Islet precursor cell (in vitro differentiated cells): ENCODE measurements at regions not wholly inside any gene's neighbourhood (a gene's known extent, or its start where the extent isn't known, plus 50 kb on each side); places are given as distances from the start of the nearest gene placed in this dataset.

Source experiments
- DNase-seq: peaks from one replicate; pipeline ENCODE4 v3.0.0-alpha.2; 2018

DNA sequence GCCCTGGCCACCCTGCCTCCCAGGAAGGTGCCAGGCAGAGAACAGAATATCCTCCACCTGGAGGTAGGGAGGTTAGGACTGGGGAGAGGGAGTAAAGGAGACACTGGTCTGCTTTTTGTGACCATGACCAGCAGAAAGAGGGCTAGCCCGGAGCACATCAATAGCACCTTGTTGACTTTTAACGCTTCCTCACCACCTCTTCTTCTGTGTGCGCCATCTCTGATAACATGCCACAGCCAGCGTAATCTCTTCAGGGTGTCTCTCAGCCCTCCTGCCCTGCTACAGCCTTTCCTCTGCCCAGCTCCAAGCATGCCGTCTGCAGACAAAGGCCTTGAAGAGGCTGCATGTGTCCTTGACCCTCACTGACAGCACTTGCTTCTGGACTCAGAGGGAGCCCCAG is 50.9 kb upstream of the GJA5 start:
- DNase-seq: no peak

DNA sequence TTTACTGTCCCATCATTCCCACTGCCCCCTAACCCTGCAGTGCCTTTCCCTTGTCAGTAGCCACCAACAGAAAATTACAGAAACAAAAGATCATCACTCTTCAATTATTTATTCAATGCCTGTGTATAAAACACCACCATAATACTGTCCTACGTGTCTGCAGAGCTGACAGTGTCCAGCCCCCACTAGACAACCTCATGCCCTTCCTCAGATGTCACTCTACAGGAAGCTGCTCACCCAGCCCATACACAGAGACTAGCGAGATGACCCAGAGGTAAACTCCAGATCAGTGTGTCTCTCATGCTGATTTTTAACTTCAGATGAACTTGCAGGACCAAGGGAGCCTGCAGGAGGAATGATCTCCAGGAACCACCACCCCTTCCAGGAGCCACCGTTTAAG is 51.3 kb upstream of the GJA5 start:
- DNase-seq: no peak

GRCh38 chr1:147812799-147813198 is 52.4 kb upstream of the GJA5 start:
- peak; percentile 16 for DNase-seq

DNA sequence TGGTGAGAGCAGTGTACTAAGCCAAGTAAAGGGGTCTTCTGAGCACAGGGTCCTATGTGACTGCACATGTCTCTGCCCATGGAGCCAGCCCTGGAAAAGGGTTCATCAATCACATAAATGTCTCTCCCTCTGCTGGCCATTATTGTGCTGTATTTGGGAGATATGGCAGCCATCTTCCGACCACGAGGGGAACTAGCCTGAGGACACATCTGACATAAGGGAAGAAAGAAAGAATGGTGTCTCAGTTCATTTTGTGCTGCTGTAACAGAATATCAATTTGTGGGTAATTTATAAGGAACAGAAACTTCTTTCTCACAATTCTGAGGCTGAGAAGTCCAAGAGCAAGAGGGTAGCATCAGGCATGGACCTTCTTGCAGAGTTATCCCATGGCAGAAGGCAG is 55.1 kb upstream of the GJA5 start:
- DNase-seq: no peak

DNA sequence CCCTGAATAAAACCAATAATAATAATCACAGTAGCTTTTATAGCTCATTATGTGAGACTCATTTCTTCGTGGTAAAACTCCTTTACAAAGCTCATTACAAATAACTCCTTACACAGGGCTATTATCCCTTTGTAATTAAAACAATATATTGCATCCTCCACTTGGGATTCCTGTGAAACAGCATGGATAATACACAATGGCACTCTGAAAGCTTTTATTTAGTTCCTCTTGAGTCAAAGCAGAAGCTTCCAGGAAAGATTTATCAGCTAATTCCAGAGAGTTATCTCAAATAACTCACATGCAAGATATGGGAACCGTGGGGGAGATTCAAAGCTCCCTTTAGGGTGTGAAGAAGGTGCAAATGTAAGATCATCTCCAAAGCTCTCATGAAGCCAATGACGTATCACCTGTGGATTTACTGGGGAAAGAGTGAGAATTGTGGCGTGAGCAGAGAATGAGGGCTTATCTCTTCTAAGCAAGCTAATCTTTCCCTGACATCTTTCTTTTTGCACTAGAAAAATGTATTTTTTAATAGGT is 60.4 kb upstream of the GJA5 start:
- no peak for DNase-seq

- no peak for DNase-seq
Measured at GRCh38 chr1:147821883-147822282, 61.5 kb upstream of the GJA5 start.

DNA sequence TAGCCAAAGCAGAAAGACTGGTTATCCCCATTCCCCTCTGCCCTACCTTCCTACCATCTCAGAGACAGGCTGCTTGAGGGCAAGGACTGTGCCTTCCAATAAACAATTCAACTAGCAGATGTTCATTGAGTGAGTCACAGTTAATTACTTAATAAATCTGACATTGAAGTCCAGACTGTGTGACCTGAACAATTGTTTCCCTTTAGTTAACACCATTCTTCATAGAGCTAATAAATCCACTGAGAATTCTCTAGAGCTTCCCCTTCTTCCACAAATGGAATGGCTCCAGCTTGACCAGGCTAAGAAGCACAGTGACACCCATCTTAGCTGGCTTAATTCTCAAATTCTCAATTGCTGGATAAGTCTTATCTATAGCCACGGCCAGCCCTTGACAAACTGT is 61.9 kb upstream of the GJA5 start:
- no peak for DNase-seq

DNA sequence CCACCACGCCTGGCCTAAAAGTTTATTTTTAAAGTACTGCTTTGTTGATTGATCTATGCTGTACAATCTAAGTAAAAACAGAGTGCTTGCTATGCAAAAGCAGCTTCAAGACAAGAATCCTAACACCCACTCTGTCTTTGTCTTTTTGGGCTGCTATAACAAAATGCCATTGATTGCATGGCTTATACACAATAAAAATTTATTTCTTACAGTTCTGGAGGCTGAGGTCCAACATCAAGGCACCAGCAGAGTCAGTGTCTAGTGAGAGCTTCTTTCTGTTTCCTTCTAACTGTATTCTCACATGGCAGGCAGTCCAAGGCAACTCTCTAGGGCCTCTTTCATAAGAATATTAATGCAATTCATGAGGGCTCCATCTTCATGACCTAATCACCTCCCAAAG is 63.6 kb upstream of the GJA5 start:
- no peak for DNase-seq

DNA sequence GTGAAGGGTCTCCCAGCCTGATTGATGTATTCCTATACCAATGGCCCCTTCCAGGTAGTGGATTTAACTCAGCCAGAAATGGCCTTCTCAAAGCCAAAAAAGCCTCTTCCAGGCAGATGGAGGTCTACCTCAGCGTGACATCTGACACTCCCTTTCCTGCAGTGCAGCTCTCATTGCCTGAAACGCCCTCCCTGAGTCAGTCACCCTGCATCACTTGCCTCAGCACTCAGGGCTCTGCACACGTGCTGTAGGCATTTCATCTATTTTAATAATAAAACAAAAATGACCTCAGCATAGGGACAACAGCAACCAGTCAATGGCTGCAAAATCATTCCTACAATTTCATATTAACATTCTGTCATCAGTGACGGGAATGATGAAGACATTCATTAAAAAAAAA is 64.4 kb upstream of the GJA5 start:
- DNase-seq: no peak

DNA sequence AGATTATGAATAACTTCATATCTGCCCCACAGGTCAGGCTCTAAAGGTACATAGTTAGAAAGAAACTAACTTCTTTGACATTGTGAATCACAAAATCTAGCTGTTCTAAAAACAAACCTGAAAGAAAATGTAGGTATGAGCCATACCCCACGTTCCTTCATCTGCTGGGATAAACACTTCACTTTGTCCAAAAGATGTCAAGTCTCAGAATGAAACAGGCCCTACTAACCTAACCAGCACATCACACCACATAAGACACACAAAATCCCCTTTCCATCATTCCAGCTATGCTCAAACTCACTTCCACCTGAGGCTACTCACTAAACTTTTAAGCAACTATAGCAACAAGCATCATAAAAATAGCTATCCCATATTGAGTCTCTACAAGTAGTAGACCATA is 65.2 kb upstream of the GJA5 start:
- DNase-seq: no peak

- DNase-seq: no peak
Measured at GRCh38 chr1:147826259-147826658, 65.9 kb upstream of the GJA5 start.

GRCh38 chr1:147833231-147833860 is 69.2 kb upstream of the GJA8 start:
- peak; percentile 83 for DNase-seq

DNA sequence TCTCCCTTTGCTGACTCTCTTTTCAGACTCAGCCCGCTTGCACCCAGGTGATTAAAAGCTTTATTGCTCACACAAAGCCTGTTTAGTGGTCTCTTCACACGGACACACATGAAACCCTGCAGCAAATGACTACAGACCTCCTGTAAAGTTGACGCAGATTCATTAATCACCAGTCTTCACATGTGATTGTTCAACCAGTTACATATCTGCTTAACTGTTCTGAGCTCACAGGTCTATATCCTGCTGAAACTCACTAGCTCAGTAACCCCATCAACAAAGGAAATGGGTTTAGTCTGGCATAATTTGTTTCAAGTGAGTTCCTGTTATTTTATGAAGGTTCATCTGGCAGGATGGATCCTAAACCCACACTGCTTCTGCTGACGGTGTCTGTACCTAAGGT is 68.4 kb upstream of the GJA8 start:
- no peak for DNase-seq

DNA sequence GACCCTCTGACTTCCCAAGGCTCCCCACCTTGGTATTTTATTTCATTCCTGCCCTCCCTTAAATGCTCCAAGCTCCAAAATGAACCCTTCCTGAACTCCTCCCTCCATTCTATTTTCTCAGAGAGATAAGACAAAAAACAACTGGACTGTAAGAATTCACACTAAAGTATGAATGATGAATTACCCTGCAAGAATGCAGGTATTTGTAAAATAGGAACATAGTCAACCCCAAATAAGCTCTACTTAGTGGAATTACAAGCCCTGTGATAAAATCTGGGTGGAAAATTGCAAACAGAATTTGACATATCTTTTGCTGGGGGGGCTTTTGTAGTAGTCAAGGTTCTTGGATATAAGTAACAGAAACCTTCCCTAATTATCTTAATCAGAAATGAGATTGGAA is 67.8 kb upstream of the GJA8 start:
- no peak for DNase-seq

DNA sequence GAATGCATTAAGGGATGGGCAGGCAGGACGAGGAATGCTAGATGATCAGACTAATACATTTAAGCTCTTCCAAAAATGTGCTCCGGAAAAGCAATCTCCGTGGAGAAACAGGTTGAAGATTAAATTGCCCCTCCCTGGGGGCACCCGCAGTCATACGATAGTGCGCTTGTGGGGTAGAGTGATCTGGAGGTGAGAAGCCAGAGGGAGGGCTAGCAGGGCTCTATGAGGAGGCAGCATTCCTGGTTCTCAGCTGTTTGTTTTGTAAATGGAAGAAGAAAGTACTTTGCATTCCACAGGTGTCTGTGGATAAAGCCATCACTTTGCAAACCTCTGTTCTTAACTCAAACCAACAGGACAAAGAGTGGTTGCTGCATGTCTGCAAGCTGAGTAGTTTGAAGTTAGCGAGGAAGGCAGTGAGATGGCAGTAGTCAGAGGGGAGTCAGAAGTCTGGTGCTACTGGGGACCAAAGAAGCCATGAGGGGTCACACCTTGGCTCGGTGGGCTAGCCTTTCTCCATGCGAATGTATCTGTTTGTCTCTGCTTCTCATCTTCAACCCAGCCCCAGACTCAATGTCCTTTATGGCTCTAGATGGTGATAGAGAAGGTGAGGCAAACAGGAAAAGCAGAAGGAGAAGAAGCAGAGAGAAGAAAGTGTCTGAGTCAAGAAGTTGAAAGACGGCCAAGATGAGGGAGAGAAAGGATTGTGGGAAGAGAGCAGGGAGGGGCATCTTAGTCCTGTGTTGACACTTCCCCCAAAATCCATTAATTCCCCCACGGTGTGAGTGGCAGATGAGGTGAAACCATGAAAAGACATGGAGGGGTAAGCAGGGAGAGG is 65.2 kb upstream of the GJA8 start:
- DNase-seq: peak; percentile 93

DNA sequence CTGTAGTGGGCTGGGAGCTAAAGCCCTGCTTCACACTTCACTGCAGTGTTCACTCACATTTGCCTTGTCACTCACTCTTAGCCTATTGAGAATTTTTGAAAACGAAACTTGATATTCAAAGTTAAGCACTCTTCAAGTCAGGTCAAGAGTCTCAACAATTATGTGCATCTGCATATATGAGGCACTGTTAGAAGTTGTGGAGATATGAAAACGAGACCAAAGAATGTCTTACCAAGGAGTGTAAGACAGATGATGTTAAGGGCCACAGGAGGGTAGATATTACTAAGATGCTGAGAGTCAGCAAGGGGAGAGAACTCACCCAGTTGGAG is 64.7 kb upstream of the GJA8 start:
- DNase-seq: no peak

- DNase-seq: no peak
Measured at GRCh38 chr1:147840909-147841308, 61.7 kb upstream of the GJA8 start.

DNA sequence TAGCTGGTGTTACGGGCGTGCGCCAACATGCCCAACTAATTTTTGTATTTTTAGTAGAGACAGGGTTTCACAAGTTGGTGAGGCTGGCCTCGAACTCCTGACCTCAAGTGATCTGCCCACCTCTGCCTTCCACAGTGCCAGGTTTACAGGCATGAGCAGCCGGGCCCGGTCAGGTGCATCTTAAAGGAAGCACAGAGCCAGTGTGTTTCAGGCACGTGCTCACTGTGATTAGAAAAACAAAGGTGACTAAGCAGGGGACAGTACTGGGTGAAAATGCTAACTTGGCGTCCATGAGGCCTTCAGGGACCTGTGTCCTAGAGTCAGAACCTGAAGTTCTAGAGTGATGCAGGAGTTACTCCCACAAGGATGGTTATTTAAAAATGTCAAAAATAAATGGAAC is 60.0 kb upstream of the GJA8 start:
- no peak for DNase-seq

DNA sequence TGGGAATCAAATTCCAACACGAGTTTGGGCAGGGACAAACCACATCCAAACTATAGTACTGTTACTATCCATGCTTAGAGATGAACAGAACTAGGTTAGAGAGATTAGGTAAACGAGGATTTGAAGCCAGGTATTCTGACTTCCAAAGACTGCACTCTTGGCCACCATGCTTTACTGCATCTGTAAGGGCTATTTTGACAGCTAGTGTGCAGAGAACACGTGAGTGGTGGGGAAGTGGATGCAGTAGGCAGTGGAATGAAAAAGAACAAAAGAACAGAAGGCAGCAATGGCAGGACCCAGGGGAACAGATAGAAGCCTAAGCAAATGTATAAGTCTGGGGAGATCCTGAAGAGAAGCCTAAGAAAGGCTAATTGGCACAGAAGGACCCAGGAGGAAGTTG is 59.1 kb upstream of the GJA8 start:
- no peak for DNase-seq

DNA sequence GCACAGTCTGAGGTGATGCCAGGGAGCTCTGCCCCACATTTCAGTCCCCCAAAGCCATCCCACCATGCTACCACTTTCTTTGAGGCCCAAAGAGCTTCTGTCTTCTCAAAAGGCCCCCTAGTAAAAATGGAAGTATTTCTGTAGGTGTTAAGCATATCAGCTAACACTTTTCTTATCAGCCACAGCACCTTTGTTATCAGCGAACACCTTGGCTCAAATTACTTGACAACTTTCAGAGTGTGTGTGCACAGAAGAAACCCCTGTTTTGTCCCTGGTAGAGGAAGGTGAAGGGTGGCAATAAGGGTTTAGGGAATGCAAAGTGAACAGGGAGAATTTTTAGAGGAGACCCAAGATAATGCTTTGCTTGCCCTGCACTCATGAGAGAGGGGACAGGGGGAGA is 54.8 kb upstream of the GJA8 start:
- no peak for DNase-seq

DNA sequence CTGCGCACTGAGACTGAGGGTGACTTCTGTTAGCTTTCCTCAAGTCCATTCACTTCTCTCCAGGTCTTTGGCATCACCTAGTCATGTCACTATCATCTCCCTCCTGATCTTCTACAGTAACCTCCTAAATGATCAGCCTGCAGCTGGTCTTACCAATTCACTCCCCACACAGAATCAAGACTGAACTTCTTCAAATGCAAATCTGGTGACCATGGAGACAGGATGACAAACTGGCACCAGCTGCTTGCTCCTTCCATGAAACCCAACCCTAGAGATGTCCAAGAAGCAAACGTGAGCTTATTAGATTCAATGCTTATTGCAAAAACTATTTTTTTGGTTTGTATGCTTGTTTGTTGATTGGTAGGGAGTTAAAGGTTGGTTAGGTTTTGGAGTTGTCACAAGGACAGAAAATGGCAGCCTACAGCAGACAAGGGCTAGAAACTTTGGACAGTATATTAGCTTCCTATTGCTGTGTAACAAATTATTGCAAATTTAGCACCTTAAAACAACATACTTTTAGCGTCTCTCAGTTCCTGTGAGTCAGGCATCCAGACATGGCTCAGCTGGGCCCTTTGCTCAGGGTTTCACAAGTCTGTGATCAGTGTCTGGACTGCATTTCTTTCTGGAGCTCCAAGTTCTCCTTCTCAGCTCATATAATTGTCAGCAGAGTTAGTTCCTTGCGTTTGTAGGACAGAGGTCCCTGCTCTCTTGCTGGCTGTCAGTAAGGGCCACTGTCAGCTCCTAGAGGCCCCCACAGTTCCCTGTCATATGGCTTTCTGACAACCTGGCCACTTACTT is 53.3 kb upstream of the GJA8 start:
- DNase-seq: no peak

GRCh38 chr1:147850737-147851136 is 51.9 kb upstream of the GJA8 start:
- no peak for DNase-seq

- DNase-seq: no peak
Measured at GRCh38 chr1:147851149-147851548, 51.4 kb upstream of the GJA8 start.

GRCh38 chr1:147852706-147853225 is 49.8 kb upstream of the GJA8 start:
- DNase-seq: no peak
